ENCODE measurements at regions not wholly inside any gene's neighbourhood (a gene's known extent, or its start where the extent isn't known, plus 50 kb on each side); places are given as distances from the start of the nearest gene placed in this dataset.
"Not testable (repeated sequence)": the region's sequence is repeated elsewhere in the genome, so short reads cannot be mapped to it uniquely, and the experiment has no call there.

- no peak for DNase-seq (ENCODE audit: low read depth in 4 of 4, low spot score in 2 of 4)
These were observed 56.5 kb upstream of the ORC5 start for GRCh38 chr7:104264285-104264684.

DNA sequence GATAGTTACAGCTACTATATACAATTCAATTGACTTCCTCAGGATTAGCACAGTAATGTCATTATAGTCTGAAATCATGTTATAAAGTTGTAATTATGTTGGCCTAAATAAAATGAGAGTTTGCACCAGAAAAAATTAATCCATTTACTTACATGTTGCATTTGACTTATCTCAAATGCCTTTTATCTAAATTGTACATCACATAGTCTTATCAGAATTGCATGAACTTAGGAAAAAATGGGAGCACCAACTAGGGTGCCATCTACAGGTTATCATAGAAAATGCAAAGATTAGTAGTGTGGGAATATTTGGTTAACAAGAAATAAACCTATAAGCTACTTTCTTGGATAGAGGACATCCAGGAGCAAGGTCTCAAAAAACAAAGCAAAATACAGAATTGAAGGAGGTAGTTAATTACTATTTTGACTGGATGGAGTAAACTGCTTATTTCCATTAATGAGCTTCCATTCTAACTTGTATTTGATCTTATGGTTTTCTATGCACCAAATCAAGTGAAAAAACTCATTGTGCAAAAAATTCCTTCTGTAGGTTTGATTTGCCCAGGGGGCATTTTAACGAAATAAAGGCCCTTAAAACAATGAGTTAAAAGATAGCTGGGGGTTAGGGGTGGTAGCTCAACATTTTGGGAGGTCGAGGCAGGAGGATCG lies 60.0 kb upstream of the ORC5 start:
- DNase-seq (ENCODE audit: low read depth in 4 of 4, low spot score in 2 of 4): no peak

- no peak for DNase-seq (ENCODE audit: low read depth in 4 of 4, low spot score in 2 of 4)
These were observed 56.5 kb upstream of the LHFPL3 start for GRCh38 chr7:104271948-104272347.

DNA sequence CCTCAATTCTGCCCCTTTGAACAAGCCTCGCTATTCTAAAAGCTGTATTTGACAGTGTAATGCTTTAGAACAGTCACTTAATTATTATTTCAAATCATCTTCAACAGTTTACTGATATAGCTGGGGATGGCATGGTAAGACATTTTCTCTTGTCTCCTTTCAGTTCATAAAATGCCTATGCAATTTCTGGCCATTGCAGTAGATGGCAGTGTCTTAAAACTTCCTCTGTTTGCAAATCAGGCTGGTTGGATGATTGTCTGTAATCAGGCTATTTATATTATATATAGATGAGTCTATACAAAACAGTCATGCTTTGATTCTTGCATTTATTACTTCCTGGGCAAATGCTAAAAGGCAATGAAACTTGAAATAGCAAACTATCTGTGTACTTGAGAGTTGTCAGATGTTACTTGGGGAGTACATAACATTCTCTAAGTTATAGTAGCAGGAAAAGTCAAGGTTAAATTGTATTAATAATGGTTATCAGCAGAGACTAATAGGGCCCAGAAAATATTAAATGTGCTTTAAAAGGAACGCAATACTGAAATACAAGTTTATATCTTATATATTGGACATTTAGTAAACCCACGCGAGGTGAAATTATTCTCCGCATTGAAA lies 55.5 kb upstream of the LHFPL3 start:
- DNase-seq (ENCODE audit: low read depth in 4 of 4, low spot score in 2 of 4): peak in 1 of 4 donors; percentile 4

- DNase-seq (ENCODE audit: low read depth in 4 of 4, low spot score in 2 of 4): no peak
These were observed 52.5 kb upstream of the LHFPL3 start for GRCh38 chr7:104275900-104276299.

DNA sequence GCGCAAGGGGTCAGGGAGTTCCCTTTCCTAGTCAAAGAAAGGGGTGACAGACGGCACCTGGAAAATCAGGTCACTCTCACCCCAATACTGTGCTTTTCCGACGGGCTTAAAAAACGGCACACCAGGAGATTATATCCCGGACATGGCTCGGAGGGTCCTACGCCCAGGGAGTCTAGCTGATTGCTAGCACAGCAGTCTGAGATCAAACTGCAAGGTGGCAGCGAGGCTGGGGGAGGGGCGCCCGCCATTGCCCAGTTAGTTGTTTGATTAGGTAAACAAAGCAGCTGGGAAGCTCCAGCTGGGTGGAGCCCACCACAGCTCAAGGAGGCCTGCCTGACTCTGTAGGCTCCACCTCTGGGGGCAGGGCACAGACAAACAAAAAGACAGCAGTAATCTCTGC lies 51.7 kb upstream of the LHFPL3 start:
- not testable (repeated sequence) for DNase-seq (ENCODE audit: low read depth in 4 of 4, low spot score in 2 of 4)
